ENCODE measurements at regions not wholly inside any gene's neighbourhood (a gene's known extent, or its start where the extent isn't known, plus 50 kb on each side); places are given as distances from the start of the nearest gene placed in this dataset.

GRCh38 chr18:30491815-30492551 is 550.6 kb downstream of the DSC3 start:
- H3K27me3 ChIP-seq (ENCODE audit: low read depth, low read length), result no peaks in the 10 kb centered on the region
- no peak overlapping the region for H3K4me3 ChIP-seq (ENCODE audit: low read depth in 1 of 2, low read length in 2 of 2)
- H3K4me1 ChIP-seq (ENCODE audit: control insufficient read depth in 1 of 2, insufficient read depth in 2 of 2, low read length in 2 of 2), result no peaks in the 10 kb centered on the region
- H3K9me3 ChIP-seq (ENCODE audit: control insufficient read depth in 1 of 2, low read length in 2 of 2), result no peaks in the 10 kb centered on the region
- no peak overlapping the region for H3K27ac ChIP-seq (ENCODE audit: low read length)
- H3K36me3 ChIP-seq (ENCODE audit: control insufficient read depth in 1 of 2, insufficient read depth in 2 of 2, low read length in 2 of 2), result no peaks in the 10 kb centered on the region

DNA sequence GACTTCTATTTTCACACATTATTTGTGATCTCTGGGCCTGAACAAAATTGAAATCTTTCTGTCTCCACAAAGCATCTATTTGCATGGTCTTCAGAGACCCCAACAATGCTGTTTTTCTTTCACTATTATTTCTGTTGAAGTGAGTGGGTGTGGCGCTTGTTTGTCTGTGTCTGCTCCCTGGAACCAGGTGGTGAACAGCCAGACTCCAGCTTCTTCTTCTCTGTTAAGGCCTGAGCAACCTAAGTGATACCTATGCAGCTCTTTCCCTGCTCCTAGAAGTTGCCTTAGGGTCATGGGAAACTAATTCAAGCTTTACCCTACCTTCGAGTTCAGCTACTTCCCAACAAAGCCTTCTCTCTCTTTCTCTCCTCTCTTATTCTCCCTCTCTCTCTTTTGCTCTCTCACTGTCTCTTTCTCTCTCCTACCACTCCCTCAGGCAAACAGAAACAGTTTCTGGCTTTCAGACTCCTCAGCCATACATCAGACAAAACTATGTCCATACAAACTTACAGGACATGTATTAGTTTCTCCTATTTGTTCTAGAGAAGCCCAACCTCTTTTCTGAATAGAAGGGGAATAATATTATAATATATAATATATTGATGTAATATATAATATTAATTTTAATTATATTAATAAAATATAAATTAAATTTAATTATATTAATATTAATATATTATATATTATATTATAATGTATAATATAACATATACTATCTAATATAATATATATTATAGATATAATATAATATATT is 552.5 kb downstream of the DSC3 start:
- Histone ChIP-seq H3K4me1 (ENCODE audit: control insufficient read depth in 1 of 2, insufficient read depth in 2 of 2, low read length in 2 of 2) (no peaks in the 10 kb centered on the region), H3K9me3 (ENCODE audit: control insufficient read depth in 1 of 2, low read length in 2 of 2) (no peaks in the 10 kb centered on the region), H3K27me3 (ENCODE audit: low read depth, low read length) (no peaks in the 10 kb centered on the region), H3K36me3 (ENCODE audit: control insufficient read depth in 1 of 2, insufficient read depth in 2 of 2, low read length in 2 of 2) (no peaks in the 10 kb centered on the region), H3K27ac (ENCODE audit: low read length) (no peak overlapping the region), H3K4me3 (ENCODE audit: low read depth in 1 of 2, low read length in 2 of 2) (no peak overlapping the region)

DNA sequence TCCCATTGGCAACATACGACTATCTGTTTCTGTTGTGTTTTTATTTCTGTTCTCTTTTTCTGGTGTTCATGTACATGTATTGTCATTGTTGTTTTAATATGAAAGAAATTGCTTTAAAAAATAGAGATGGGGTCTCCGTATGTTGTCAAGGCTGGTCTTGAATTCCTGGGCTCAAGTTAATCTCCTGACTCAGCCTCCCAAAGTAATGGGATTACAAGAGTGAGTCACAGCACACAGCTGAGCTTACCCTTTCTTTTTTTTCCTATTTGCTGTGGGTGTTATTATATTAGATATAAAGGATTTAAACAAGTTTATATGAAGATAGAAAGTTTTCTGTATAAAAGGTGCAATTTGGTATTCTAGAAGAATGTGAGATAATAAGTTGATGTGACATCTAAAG is 554.6 kb downstream of the DSC3 start:
- no peaks in the 10 kb centered on the region for H3K4me1 ChIP-seq (ENCODE audit: control insufficient read depth in 1 of 2, insufficient read depth in 2 of 2, low read length in 2 of 2)
- no peak overlapping the region for H3K4me3 ChIP-seq (ENCODE audit: low read depth in 1 of 2, low read length in 2 of 2)
- no peaks in the 10 kb centered on the region for H3K9me3 ChIP-seq (ENCODE audit: control insufficient read depth in 1 of 2, low read length in 2 of 2)

DNA sequence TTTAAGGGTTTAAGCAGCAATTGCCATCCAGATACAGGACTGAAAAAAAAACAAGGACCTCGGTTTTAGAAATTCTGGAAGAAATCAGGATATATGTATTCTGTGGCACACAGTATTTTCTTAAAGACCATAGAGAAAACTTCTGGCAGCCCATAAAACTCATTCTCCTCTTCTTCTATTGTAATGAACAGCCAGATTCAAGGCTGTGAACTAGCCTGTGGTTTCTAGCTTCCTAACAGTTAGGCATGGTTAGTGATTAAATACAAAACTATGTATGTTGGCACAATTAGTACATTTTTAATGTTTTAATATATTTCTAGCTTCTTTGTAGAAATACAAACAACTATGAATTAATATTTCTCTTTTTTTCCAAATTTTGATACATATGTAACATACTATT is 555.7 kb downstream of the DSC3 start:
- Histone ChIP-seq H3K27me3 (ENCODE audit: low read depth, low read length) (no peaks in the 10 kb centered on the region), H3K9me3 (ENCODE audit: control insufficient read depth in 1 of 2, low read length in 2 of 2) (peaks cover 0 to 2% of the 10 kb centered on the region in 2 donors), H3K4me1 (ENCODE audit: control insufficient read depth in 1 of 2, insufficient read depth in 2 of 2, low read length in 2 of 2) (no peaks in the 10 kb centered on the region), H3K36me3 (ENCODE audit: control insufficient read depth in 1 of 2, insufficient read depth in 2 of 2, low read length in 2 of 2) (no peaks in the 10 kb centered on the region), H3K4me3 (ENCODE audit: low read depth in 1 of 2, low read length in 2 of 2) (no peak overlapping the region), H3K27ac (ENCODE audit: low read length) (no peak overlapping the region)

More for the DNA sequence above, 554.6 kb downstream of the DSC3 start:
- no peaks in the 10 kb centered on the region for H3K27me3 ChIP-seq (ENCODE audit: low read depth, low read length)
- no peak overlapping the region for H3K27ac ChIP-seq (ENCODE audit: low read length)
- H3K36me3 ChIP-seq (ENCODE audit: control insufficient read depth in 1 of 2, insufficient read depth in 2 of 2, low read length in 2 of 2), result no peaks in the 10 kb centered on the region

DNA sequence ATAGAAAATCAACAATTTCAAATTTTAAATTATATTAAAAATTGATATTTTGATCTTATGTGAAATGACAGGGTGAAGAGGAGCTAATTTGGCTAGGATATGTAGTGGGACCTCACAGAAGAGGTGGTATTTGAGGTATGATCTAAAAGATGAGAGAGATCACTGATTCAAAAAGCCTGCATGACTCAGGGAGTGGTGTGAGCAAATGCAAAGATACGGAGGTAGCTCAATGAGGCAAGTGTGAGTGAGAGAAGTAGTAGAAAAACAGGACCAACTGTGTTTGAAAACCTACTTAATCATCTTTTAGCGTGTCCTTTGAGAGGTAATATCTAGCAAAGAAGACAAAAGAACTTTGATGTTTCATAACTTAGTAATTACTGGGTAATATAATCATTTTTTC is 557.5 kb downstream of the DSC3 start:
- Histone ChIP-seq H3K27me3 (ENCODE audit: low read depth, low read length) (no peaks in the 10 kb centered on the region), H3K4me3 (ENCODE audit: low read depth in 1 of 2, low read length in 2 of 2) (no peak overlapping the region), H3K36me3 (ENCODE audit: control insufficient read depth in 1 of 2, insufficient read depth in 2 of 2, low read length in 2 of 2) (no peaks in the 10 kb centered on the region), H3K27ac (ENCODE audit: low read length) (no peak overlapping the region), H3K4me1 (ENCODE audit: control insufficient read depth in 1 of 2, insufficient read depth in 2 of 2, low read length in 2 of 2) (no peaks in the 10 kb centered on the region), H3K9me3 (ENCODE audit: control insufficient read depth in 1 of 2, low read length in 2 of 2) (peaks cover 0 to 9% of the 10 kb centered on the region in 2 donors)

GRCh38 chr18:30481871-30482270 is 560.7 kb downstream of the DSC3 start:
- H3K27ac ChIP-seq (ENCODE audit: low read length), result no peak overlapping the region
- no peaks in the 10 kb centered on the region for H3K36me3 ChIP-seq (ENCODE audit: control insufficient read depth in 1 of 2, insufficient read depth in 2 of 2, low read length in 2 of 2)
- no peak overlapping the region for H3K4me3 ChIP-seq (ENCODE audit: low read depth in 1 of 2, low read length in 2 of 2)
- no peaks in the 10 kb centered on the region for H3K4me1 ChIP-seq (ENCODE audit: control insufficient read depth in 1 of 2, insufficient read depth in 2 of 2, low read length in 2 of 2)
- peaks cover 0 to 9% of the 10 kb centered on the region in 2 donors for H3K9me3 ChIP-seq (ENCODE audit: control insufficient read depth in 1 of 2, low read length in 2 of 2)
- H3K27me3 ChIP-seq (ENCODE audit: low read depth, low read length), result no peaks in the 10 kb centered on the region

GRCh38 chr18:30469091-30469490 is 573.5 kb downstream of the DSC3 start:
- no peaks in the 10 kb centered on the region for H3K27me3 ChIP-seq (ENCODE audit: low read depth, low read length)
- no peaks in the 10 kb centered on the region for H3K36me3 ChIP-seq (ENCODE audit: control insufficient read depth in 1 of 2, insufficient read depth in 2 of 2, low read length in 2 of 2)
- H3K9me3 ChIP-seq (ENCODE audit: control insufficient read depth in 1 of 2, low read length in 2 of 2), result no peaks in the 10 kb centered on the region
- no peaks in the 10 kb centered on the region for H3K4me1 ChIP-seq (ENCODE audit: control insufficient read depth in 1 of 2, insufficient read depth in 2 of 2, low read length in 2 of 2)
- H3K4me3 ChIP-seq (ENCODE audit: low read depth in 1 of 2, low read length in 2 of 2), result no peak overlapping the region
- H3K27ac ChIP-seq (ENCODE audit: low read length), result no peak overlapping the region

GRCh38 chr18:30465096-30465495 is 577.4 kb downstream of the DSC3 start:
- Histone ChIP-seq H3K27me3 (ENCODE audit: low read depth, low read length) (no peaks in the 10 kb centered on the region), H3K4me3 (ENCODE audit: low read depth in 1 of 2, low read length in 2 of 2) (no peak overlapping the region), H3K36me3 (ENCODE audit: control insufficient read depth in 1 of 2, insufficient read depth in 2 of 2, low read length in 2 of 2) (no peaks in the 10 kb centered on the region), H3K27ac (ENCODE audit: low read length) (no peak overlapping the region), H3K4me1 (ENCODE audit: control insufficient read depth in 1 of 2, insufficient read depth in 2 of 2, low read length in 2 of 2) (no peaks in the 10 kb centered on the region), H3K9me3 (ENCODE audit: control insufficient read depth in 1 of 2, low read length in 2 of 2) (no peaks in the 10 kb centered on the region)

- no peak overlapping the region for H3K4me3 ChIP-seq (ENCODE audit: low read depth in 1 of 2, low read length in 2 of 2)
- H3K27me3 ChIP-seq (ENCODE audit: low read depth, low read length), result no peaks in the 10 kb centered on the region
- H3K9me3 ChIP-seq (ENCODE audit: control insufficient read depth in 1 of 2, low read length in 2 of 2), result no peaks in the 10 kb centered on the region
- no peak overlapping the region for H3K27ac ChIP-seq (ENCODE audit: low read length)
- no peaks in the 10 kb centered on the region for H3K4me1 ChIP-seq (ENCODE audit: control insufficient read depth in 1 of 2, insufficient read depth in 2 of 2, low read length in 2 of 2)
- H3K36me3 ChIP-seq (ENCODE audit: control insufficient read depth in 1 of 2, insufficient read depth in 2 of 2, low read length in 2 of 2), result no peaks in the 10 kb centered on the region
Measured at GRCh38 chr18:30457156-30457555, 585.4 kb downstream of the DSC3 start.

- Histone ChIP-seq H3K27me3 (ENCODE audit: low read depth, low read length) (no peaks in the 10 kb centered on the region), H3K36me3 (ENCODE audit: control insufficient read depth in 1 of 2, insufficient read depth in 2 of 2, low read length in 2 of 2) (no peaks in the 10 kb centered on the region), H3K27ac (ENCODE audit: low read length) (no peak overlapping the region), H3K4me1 (ENCODE audit: control insufficient read depth in 1 of 2, insufficient read depth in 2 of 2, low read length in 2 of 2) (no peaks in the 10 kb centered on the region), H3K4me3 (ENCODE audit: low read depth in 1 of 2, low read length in 2 of 2) (no peak overlapping the region), H3K9me3 (ENCODE audit: control insufficient read depth in 1 of 2, low read length in 2 of 2) (no peaks in the 10 kb centered on the region)
Measured at GRCh38 chr18:30455741-30456140, 586.8 kb downstream of the DSC3 start.

DNA sequence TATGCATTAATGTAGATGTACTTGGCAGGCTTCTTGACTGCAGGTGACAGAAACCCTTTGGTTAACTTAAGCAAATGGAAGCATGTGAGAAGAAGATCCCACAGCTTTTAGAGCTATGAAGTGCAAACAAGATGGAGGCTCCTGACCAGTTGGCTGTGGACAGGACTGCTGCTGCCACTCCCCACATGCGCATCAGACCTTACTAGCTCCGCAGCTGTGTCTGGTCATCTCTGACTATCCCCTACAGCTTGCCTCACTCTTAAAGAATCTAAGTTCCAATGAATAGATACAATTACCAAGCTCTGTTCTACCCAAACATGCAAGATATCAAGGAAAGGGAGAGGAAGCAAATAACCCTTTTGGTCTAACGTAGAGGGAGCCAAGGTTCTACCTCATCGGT is 587.6 kb downstream of the DSC3 start:
- H3K4me3 ChIP-seq (ENCODE audit: low read depth in 1 of 2, low read length in 2 of 2), result no peak overlapping the region
- no peaks in the 10 kb centered on the region for H3K9me3 ChIP-seq (ENCODE audit: control insufficient read depth in 1 of 2, low read length in 2 of 2)
- H3K27me3 ChIP-seq (ENCODE audit: low read depth, low read length), result no peaks in the 10 kb centered on the region
- no peaks in the 10 kb centered on the region for H3K4me1 ChIP-seq (ENCODE audit: control insufficient read depth in 1 of 2, insufficient read depth in 2 of 2, low read length in 2 of 2)
- H3K27ac ChIP-seq (ENCODE audit: low read length), result no peak overlapping the region
- H3K36me3 ChIP-seq (ENCODE audit: control insufficient read depth in 1 of 2, insufficient read depth in 2 of 2, low read length in 2 of 2), result no peaks in the 10 kb centered on the region

All from muscle layer of duodenum (tissue), 2 donors.